ENCODE measurements at regions not wholly inside any gene's neighbourhood (a gene's known extent, or its start where the extent isn't known, plus 50 kb on each side); places are given as distances from the start of the nearest gene placed in this dataset.

- H3K27me3 ChIP-seq (ENCODE audit: insufficient read depth, low read length): no peaks in the 10 kb centered on the region
- H3K4me3 ChIP-seq (ENCODE audit: low read depth, low read length): no peak overlapping the region
- H4K91ac ChIP-seq (ENCODE audit: low read depth, low read length): no peak overlapping the region
- H3K36me3 ChIP-seq (ENCODE audit: control insufficient read depth in 1 of 2, insufficient read depth in 2 of 2, low read length in 2 of 2): no peaks in the 10 kb centered on the region
- H3K79me1 ChIP-seq (ENCODE audit: low read length): no peaks in the 10 kb centered on the region
- no peak overlapping the region for H4K12ac ChIP-seq (ENCODE audit: low read depth, low read length)
- no peak overlapping the region for H2BK120ac ChIP-seq (ENCODE audit: insufficient read depth, low read length, poor library complexity)
- H4K8ac ChIP-seq (ENCODE audit: low read depth, low read length): no peak overlapping the region
- no peak overlapping the region for H2BK5ac ChIP-seq (ENCODE audit: low read depth, low read length, poor library complexity)
- no peak overlapping the region for H3K4me2 ChIP-seq (ENCODE audit: low read length)
- H3K9me3 ChIP-seq (ENCODE audit: insufficient read depth, low read depth, low read length): no peaks in the 10 kb centered on the region
- no peak overlapping the region for H3K27ac ChIP-seq (ENCODE audit: low read depth, low read length)
- no peak overlapping the region for H2AFZ ChIP-seq (ENCODE audit: insufficient read depth, low read length, poor library complexity)
- no peak overlapping the region for H3K18ac ChIP-seq (ENCODE audit: low read length)
- H3K14ac ChIP-seq (ENCODE audit: low read length): no peak overlapping the region
- no CpG with 5 or more reads among the region's 1 CpG for WGBS (ENCODE audit: extremely low coverage, insufficient coverage, insufficient read length)
- H3K4ac ChIP-seq (ENCODE audit: low read depth, low read length): no peak overlapping the region
- no peaks in the 10 kb centered on the region for H3K79me2 ChIP-seq (ENCODE audit: control insufficient read depth, insufficient read depth, low read length, poor library complexity)
- H2BK12ac ChIP-seq (ENCODE audit: low read length): no peak overlapping the region
- H2AK5ac ChIP-seq (ENCODE audit: low read length): no peak overlapping the region
- H3K23ac ChIP-seq (ENCODE audit: low read length): no peak overlapping the region
- DNase-seq: peak in 1 of 2 donors; percentile 5
- no peak overlapping the region for H3K9ac ChIP-seq (ENCODE audit: low read length)
- no peaks in the 10 kb centered on the region for H3K4me1 ChIP-seq (ENCODE audit: control insufficient read depth in 1 of 2, insufficient read depth in 2 of 2, low read length in 2 of 2)
Measured at GRCh38 chr16:80014241-80014939, 413.9 kb upstream of the MAF start.

- Histone ChIP-seq H3K27me3 (ENCODE audit: insufficient read depth, low read length) (no peaks in the 10 kb centered on the region), H3K4me3 (ENCODE audit: low read depth, low read length) (no peak overlapping the region), H3K23ac (ENCODE audit: low read length) (no peak overlapping the region), H3K9me3 (ENCODE audit: insufficient read depth, low read depth, low read length) (no peaks in the 10 kb centered on the region), H2BK120ac (ENCODE audit: insufficient read depth, low read length, poor library complexity) (no peak overlapping the region), H3K9ac (ENCODE audit: low read length) (no peak overlapping the region), H2AFZ (ENCODE audit: insufficient read depth, low read length, poor library complexity) (no peak overlapping the region), H2BK12ac (ENCODE audit: low read length) (no peak overlapping the region), H2BK5ac (ENCODE audit: low read depth, low read length, poor library complexity) (no peak overlapping the region), H3K79me1 (ENCODE audit: low read length) (peaks cover under 1% of the 10 kb centered on the region), H4K12ac (ENCODE audit: low read depth, low read length) (no peak overlapping the region), H3K4ac (ENCODE audit: low read depth, low read length) (no peak overlapping the region), H3K14ac (ENCODE audit: low read length) (no peak overlapping the region), H3K27ac (ENCODE audit: low read depth, low read length) (no peak overlapping the region), H3K4me1 (ENCODE audit: control insufficient read depth in 1 of 2, insufficient read depth in 2 of 2, low read length in 2 of 2) (no peaks in the 10 kb centered on the region), H3K4me2 (ENCODE audit: low read length) (no peak overlapping the region), H2AK5ac (ENCODE audit: low read length) (no peak overlapping the region), H3K79me2 (ENCODE audit: control insufficient read depth, insufficient read depth, low read length, poor library complexity) (no peaks in the 10 kb centered on the region), H4K91ac (ENCODE audit: low read depth, low read length) (no peak overlapping the region), H3K18ac (ENCODE audit: low read length) (no peak overlapping the region), H4K8ac (ENCODE audit: low read depth, low read length) (no peak overlapping the region), H3K36me3 (ENCODE audit: control insufficient read depth in 1 of 2, insufficient read depth in 2 of 2, low read length in 2 of 2) (no peaks in the 10 kb centered on the region)
- no CpG with 5 or more reads among the region's 3 CpGs for WGBS (ENCODE audit: extremely low coverage, insufficient coverage, insufficient read length)
- DNase-seq: no peak
Measured at GRCh38 chr16:80012586-80012985, 412.0 kb upstream of the MAF start.

- Histone ChIP-seq H3K23ac (ENCODE audit: low read length) (no peak overlapping the region), H3K4me3 (ENCODE audit: low read depth, low read length) (no peak overlapping the region), H2BK12ac (ENCODE audit: low read length) (no peak overlapping the region), H3K18ac (ENCODE audit: low read length) (no peak overlapping the region), H3K27me3 (ENCODE audit: insufficient read depth, low read length) (no peaks in the 10 kb centered on the region), H3K9ac (ENCODE audit: low read length) (no peak overlapping the region), H3K4ac (ENCODE audit: low read depth, low read length) (no peak overlapping the region), H2AK5ac (ENCODE audit: low read length) (no peak overlapping the region), H3K36me3 (ENCODE audit: control insufficient read depth in 1 of 2, insufficient read depth in 2 of 2, low read length in 2 of 2) (no peaks in the 10 kb centered on the region), H3K79me2 (ENCODE audit: control insufficient read depth, insufficient read depth, low read length, poor library complexity) (no peaks in the 10 kb centered on the region), H3K4me1 (ENCODE audit: control insufficient read depth in 1 of 2, insufficient read depth in 2 of 2, low read length in 2 of 2) (no peaks in the 10 kb centered on the region), H3K79me1 (ENCODE audit: low read length) (peaks cover 2% of the 10 kb centered on the region), H4K12ac (ENCODE audit: low read depth, low read length) (no peak overlapping the region), H2AFZ (ENCODE audit: insufficient read depth, low read length, poor library complexity) (no peak overlapping the region), H3K4me2 (ENCODE audit: low read length) (no peak overlapping the region), H4K8ac (ENCODE audit: low read depth, low read length) (no peak overlapping the region), H3K14ac (ENCODE audit: low read length) (no peak overlapping the region), H2BK120ac (ENCODE audit: insufficient read depth, low read length, poor library complexity) (no peak overlapping the region), H3K9me3 (ENCODE audit: insufficient read depth, low read depth, low read length) (no peaks in the 10 kb centered on the region), H3K27ac (ENCODE audit: low read depth, low read length) (no peak overlapping the region), H4K91ac (ENCODE audit: low read depth, low read length) (no peak overlapping the region), H2BK5ac (ENCODE audit: low read depth, low read length, poor library complexity) (no peak overlapping the region)
- WGBS (ENCODE audit: extremely low coverage, insufficient coverage, insufficient read length): 97% methylated on average over 1 of the region's 4 CpGs
- no peak for DNase-seq
Measured at GRCh38 chr16:80009971-80010659, 409.6 kb upstream of the MAF start.

GRCh38 chr16:80008857-80009256 is 408.3 kb upstream of the MAF start:
- Histone ChIP-seq H3K4ac (ENCODE audit: low read depth, low read length) (no peak overlapping the region), H3K36me3 (ENCODE audit: control insufficient read depth in 1 of 2, insufficient read depth in 2 of 2, low read length in 2 of 2) (no peaks in the 10 kb centered on the region), H3K4me3 (ENCODE audit: low read depth, low read length) (no peak overlapping the region), H2BK12ac (ENCODE audit: low read length) (no peak overlapping the region), H3K27ac (ENCODE audit: low read depth, low read length) (no peak overlapping the region), H3K23ac (ENCODE audit: low read length) (no peak overlapping the region), H4K8ac (ENCODE audit: low read depth, low read length) (no peak overlapping the region), H4K12ac (ENCODE audit: low read depth, low read length) (no peak overlapping the region), H3K4me2 (ENCODE audit: low read length) (no peak overlapping the region), H4K91ac (ENCODE audit: low read depth, low read length) (no peak overlapping the region), H3K79me2 (ENCODE audit: control insufficient read depth, insufficient read depth, low read length, poor library complexity) (no peaks in the 10 kb centered on the region), H3K9me3 (ENCODE audit: insufficient read depth, low read depth, low read length) (peaks cover 2% of the 10 kb centered on the region), H3K27me3 (ENCODE audit: insufficient read depth, low read length) (no peaks in the 10 kb centered on the region), H3K14ac (ENCODE audit: low read length) (no peak overlapping the region), H2BK5ac (ENCODE audit: low read depth, low read length, poor library complexity) (no peak overlapping the region), H3K79me1 (ENCODE audit: low read length) (peaks cover 2% of the 10 kb centered on the region), H2AK5ac (ENCODE audit: low read length) (no peak overlapping the region), H3K18ac (ENCODE audit: low read length) (no peak overlapping the region), H3K9ac (ENCODE audit: low read length) (no peak overlapping the region), H2AFZ (ENCODE audit: insufficient read depth, low read length, poor library complexity) (no peak overlapping the region), H3K4me1 (ENCODE audit: control insufficient read depth in 1 of 2, insufficient read depth in 2 of 2, low read length in 2 of 2) (no peaks in the 10 kb centered on the region), H2BK120ac (ENCODE audit: insufficient read depth, low read length, poor library complexity) (no peak overlapping the region)
- no peak for DNase-seq
- WGBS (ENCODE audit: extremely low coverage, insufficient coverage, insufficient read length): no CpG with 5 or more reads among the region's 2 CpGs

Measured in trophoblast cell (in vitro differentiated cells and primary cell).